DMS153 treated with DMSO at 0.1 percent for 48 hours (cell line): ENCODE measurements at regions not wholly inside any gene's neighbourhood (a gene's known extent, or its start where the extent isn't known, plus 50 kb on each side); places are given as distances from the start of the nearest gene placed in this dataset.

Source experiments
- DNase-seq: peaks from one replicate; lab custom pipeline; 2025; ENCODE audit not compliant: unreplicated experiment; lab: John Stamatoyannopoulos, UW

DNA sequence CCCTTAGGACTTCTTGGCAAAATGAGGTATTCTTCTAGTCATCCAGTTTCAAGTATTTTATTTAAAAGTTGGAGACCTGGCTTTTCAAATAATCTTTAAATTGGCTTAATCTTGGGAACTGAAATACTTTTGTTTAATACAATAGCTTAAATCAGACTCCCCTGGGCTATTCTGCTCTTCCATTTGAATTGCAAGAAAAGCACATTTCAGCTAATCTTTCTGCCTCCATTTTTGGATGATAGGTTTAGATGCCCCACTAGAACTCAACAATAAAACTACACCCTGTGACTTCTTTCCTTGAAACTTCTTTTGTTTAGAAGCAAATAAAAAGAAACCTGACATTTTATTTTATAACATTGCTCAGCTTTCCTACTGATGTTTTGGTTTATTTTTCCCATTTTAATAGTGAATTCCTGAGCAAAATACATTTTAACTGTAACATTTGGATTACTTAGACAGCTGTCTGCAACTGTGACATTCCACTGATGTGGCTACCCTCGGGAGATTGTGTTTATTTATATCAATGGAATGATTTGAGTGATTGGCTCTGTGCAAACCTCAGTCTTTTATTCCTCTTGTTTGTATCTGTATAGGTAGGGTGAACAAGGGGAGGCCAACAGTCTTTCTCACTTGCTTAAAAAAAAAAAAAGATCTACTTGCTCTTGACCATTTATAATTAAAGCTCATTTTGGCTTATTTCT is 1045.8 kb upstream of the CNTN5 start:
- DNase-seq = no peak

DNA sequence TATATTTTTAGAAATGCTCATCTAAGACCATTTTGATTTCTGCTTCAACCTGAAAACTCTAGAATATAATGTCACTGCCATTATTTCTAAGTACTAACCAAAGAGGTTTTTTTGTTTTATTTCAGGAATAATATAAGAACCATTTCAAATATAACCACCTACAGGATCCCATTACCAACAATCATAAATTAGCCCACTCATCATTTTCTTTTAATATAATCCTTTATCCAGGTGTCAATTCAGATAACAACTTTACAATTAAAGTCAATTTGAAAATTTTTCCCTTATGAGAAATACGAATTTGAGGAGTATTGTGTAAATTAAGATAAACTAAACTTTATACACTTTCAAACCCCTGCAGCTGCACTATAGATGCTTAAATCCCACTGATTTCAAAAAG is 1043.0 kb upstream of the CNTN5 start:
- DNase-seq = no peak

DNA sequence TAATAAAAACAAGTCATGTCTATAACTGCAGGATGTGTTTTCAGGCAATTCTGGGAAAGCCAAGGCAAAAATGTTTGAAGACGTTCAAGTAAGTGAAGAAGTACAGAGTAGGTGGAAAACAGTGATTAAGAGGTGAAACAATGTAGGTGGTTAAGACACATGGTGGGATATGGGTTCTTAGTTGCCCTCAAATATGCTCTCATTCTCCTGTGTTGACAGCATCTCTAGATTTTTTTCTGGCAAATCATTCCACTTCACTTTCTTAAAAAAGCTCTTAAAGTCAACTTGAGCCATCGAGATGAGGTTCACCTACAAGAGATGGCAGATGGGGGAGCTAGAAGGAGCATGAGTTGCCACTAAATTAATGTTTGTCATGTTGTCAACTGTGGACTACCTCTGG is 1041.0 kb upstream of the CNTN5 start:
- no peak for DNase-seq

DNA sequence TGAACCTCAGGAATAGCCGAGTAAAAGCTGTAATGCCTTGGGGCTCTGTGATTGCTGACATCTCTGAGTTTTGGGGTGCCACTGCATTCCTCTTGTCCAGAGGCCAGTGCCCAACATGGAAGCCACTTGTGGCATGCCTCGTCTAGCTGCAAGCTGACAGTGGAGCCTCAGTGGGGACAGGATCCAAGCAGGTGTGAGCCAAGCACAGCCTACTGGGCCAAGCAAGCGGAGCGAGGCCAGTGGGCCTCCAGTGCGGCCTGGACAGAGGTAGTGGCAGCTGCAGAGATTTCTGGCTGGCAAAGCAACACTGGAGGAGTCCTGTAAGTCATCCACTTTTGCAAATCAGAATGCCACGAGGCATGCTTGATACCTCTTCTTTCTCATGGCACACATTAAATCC is 1038.2 kb upstream of the CNTN5 start:
- DNase-seq = no peak

DNA sequence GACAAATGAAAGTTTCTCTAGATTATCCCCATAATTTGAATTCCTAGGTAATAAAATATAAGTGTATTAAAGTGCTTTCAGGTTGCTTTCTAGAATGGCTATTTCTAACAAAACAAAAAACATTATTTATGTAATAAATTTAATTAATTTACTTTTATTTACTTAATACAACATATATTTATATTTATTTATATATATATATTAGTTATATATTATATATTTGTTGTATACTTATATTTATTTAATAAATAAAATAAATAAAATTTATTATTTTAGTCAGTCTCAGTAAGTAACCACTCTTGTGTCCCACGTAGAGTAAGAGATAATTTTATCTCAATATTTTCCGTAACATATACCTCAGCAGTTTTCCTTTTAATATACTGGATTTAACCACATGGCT is 1031.6 kb upstream of the CNTN5 start:
- DNase-seq = no peak

DNA sequence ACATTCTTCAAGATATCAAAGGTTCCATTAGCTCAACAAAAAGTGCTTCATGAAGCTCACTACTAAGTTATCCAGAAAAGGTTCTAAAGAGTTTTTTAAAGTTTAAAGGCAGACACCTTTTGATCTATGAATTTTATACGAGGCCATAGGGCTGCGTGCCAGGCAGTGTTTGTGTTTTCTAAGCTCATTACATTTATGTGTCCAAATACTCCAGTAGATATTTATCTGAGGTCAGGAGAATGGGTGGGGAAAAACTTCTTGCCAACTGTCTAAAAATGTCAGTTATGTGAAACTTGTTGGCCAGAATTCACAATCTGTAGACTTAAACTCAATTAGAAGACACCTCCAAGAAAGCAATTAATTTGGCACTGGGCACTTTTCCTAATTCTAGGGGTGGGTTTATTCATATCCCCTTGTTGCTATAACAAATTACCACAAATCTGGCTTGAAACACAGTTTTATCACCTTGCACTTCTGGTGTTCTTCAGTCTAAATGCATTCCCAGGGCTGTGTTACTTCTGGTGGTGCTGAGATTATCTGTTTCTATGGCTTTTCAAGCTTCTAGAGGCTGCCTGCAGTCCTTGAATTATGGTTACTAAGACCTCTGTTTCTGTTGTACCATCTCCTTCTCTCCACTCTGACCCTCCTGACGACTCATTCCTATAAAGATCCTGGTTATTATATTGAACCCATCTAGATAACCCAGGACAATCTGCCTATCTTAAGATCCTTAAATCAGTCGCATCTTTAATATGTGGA is 1030.4 kb upstream of the CNTN5 start:
- no peak for DNase-seq

DNA sequence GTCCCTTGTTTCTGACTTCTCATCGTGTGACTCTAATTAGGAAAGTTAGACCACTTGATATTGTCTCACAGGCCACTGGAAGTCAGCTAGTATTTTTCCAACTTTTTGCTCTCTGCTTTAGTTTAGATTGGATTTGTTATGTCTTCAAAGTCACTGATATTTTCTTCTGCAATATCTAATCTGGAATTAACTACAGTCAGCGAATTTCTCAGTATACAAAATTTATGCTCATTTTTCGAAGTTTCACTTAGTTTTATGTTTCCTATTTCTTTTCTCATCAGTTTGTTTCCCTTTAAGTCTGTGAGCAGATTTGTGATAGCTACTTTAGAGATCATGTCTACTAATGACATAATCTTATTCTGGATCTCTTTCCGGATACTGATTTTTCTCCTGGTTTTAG is 1027.2 kb upstream of the CNTN5 start:
- DNase-seq = no peak

DNA sequence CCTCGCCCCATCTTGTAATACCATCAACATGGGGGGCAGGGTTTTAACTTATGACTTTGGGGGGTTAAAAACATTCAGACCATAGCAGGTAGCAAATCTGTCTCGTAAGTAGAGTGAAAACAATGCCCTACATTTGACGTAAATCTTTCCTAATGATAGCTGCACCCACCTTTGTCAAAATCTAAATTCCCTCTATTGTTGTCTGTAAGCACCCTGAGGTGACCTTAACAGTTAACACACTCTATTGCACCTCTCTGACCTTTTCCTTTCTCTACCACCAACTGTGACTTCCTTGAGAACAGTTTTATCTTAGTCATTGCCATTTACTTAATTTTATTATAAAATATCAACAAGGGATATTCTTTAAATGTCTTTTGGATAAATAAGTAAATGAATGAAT is 1024.9 kb upstream of the CNTN5 start:
- no peak for DNase-seq

DNA sequence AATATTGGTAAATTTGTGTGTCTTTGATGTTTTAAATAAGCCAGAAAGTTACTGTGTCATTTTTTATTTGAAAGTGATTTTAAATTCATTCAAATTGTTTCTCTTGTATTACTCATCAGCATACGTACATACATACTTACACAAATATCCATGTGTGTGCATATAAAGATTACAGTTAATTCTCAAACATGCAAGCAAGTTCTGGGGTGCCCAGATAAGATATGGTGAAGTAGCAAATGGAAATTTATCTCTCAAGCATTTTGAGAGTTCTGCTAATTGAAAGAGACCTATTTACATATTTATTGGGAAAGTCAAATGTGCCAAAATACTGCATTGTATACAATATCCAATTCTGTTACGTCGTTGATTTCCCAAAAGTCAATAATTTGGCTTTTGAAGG is 1024.0 kb upstream of the CNTN5 start:
- DNase-seq = no peak

DNA sequence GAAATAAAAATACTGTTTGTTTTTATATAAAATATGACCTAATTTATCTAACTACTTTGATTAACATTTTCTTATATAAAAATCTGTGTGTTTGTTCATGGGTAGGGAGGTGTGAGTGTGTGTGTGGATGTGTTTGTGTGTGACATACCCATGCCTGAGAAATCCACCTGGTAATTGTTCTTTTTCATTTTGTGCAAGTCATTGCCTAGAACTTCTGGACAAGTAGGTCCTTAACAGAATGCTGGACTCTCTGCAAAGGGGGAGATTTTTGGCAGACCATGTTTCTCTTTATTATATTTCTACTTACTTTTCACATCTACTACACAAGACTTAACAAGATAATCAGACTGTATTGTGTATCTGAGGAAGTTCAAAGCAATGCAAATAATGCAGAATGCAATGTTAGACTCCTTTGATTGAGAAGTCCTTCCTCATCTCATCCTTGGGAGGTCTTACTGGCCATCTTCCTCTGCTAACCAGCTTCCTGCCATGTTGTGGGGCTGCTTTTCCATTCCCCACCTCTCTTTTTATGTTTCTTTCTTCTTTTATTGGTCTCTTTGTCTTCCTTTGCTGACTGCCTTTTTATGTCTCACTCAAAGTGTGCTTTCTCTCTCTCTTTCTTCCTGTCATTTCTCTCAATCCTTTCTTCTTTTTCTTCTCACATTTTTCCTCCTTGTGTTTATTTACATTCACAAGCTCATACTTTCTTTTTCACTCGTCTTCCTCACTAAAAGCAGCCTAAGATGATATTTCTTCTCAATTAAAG is 1017.0 kb upstream of the CNTN5 start:
- no peak for DNase-seq

DNA sequence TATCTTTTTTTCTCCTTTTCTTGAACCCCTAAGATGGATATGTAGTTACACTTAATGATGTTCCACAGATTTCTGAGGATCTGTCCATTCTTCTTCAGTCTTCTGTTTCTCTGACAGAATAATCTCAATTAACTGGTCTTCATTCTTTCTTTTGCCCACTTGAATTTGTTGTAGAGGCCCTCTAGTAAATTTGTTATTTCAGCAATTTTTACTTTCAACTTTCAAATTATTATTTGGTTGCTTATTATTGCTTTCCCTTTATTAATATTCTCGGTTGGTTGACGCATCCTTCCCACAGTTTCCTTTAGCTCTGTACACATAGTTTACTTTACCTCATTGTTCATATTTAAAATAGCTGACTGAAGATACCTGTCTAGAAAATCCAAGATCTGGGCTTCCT is 1013.7 kb upstream of the CNTN5 start:
- no peak for DNase-seq

DNA sequence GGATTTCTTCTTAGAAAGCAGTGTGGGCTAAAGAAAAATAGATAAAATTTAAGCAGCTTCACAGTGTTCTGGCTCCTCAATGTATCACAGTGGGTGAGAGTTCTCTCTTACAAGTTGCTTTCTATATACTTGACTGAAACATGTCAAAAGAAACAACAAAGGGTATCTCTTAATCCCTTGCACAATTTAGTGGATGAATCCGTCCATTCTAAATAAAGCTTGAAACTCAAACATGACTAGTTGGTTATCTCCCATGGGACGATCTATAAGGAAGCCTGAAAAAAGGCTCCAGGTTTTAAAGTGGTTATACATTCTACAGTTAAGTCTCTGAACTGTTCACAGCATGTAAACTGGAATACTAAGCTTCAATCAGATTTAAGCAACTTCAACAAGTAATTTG is 993.1 kb upstream of the CNTN5 start:
- no peak for DNase-seq

DNA sequence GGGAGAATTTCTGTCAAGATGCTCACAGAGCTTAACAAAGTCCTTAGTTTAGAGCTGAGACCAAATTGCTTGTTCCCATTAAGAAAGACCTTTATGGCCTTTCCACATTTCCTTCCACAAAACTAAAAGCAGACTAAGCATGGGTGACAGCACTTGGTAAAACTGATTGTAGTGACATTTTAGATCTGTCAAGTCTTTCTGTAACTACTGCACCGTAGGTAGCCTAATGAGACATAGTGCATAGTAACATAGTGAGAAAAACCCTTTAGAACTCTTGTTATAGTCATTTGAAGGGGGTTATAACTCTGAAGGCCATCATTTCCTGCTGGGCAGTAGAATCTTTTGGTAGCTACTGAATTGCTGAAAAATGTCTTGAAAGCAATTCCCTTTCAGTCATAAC is 990.9 kb upstream of the CNTN5 start:
- no peak for DNase-seq

DNA sequence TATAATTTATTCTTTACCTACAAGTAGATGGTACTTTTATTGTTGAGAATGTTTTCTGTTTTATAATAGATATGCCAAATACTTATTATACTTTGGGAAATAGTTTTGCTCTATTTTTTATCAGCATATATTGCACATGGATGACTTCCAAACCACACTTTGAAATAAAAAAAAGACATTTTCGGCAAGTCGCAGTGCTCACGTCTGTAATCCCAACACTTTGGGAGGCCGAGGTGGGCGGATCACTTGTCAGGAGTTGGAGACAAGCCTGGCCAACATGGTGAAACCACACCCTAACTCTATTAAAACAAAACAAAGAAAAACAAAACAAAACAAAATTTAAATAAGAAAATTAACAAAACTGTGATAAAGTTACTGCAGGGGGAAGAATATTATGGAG is 983.9 kb upstream of the CNTN5 start:
- no peak for DNase-seq

DNA sequence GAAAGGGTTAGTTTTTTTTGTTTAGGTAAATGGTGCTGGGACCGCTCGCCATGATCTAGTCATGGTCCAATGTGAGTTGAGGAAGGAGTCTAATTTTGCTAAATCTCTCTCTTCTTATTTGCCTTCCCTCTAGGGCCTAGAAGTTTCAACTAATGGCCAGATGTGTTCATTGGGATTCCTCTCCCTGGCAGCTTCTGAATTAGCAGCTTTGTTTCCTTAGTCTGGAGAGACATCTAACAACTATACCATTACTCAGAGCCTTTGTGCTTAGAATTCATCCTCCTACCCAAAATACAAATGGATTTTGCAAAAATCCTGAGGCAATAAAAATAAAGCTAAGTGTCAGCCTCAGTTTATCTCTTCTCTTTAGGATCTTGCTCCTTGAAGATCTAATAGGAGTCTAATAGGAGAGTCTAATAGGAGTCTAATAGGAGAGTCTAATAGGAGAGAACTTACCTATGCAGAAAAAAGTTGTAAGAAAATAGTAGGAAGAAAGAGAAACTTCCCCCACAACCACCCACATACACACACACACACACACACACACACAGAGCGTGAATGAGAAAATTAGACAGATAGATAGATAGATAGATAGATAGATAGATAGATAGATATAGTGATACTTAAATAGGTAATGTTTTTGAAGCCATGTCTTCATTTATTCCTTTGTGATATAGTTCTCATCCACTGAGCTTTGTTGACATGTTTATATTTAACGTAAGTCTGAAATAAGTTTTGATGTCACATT is 980.5 kb upstream of the CNTN5 start:
- DNase-seq = no peak

DNA sequence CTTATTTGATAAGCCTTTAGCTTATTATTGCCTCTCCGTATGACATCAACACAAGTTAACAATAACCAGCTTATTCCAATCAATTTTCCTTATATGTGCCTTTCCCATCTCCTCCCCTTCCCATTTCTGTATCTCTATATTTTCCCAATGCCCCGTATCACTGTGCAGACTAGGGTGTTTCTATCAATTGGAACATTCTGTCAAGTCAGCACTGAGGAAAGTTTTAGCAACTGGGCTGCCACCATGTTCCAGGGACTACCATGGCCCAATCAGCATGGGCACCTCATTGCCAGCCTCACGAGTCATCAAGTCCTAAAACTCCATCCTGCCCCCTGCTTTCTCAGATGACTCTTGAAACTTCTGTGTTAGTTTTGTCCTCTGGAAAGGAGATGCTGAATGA is 973.1 kb upstream of the CNTN5 start:
- DNase-seq = no peak

DNA sequence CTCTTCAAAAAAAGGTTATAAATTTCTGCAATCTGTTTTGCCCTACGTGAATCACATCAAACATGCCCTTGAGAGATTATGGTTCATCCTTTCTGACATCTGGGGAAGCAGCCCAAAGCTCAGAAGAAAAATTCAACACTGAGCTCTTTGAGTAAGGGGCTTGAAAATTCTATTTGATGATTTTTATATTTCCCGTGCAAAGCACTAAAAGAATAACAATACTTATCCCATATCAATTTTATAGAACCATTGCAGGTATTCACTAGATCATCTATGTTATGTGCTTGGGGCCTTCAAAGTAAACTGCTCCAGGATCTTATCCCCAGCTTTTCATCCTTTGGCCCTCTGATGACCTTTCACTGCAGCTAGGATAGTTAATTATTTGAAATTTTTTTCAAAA is 966.9 kb upstream of the CNTN5 start:
- DNase-seq = no peak

DNA sequence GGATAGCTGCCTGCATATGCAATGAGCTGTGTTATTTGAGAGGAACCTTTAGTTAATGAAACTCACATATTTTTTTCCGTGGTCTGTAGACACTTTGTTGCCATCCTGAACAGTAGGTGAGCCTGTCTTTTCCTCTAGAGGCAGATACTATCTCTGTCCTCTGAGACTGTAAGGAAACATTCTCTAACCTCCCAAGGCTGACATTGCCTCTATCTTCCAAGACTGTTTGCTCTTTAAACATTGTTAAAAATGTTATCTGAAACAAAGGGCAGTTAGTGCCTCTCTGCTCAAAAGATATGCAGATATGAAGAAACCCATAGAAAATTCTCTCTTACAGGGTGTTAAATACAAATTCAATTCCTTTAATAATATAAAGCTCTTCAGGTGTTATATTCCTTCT is 963.8 kb upstream of the CNTN5 start:
- no peak for DNase-seq

DNA sequence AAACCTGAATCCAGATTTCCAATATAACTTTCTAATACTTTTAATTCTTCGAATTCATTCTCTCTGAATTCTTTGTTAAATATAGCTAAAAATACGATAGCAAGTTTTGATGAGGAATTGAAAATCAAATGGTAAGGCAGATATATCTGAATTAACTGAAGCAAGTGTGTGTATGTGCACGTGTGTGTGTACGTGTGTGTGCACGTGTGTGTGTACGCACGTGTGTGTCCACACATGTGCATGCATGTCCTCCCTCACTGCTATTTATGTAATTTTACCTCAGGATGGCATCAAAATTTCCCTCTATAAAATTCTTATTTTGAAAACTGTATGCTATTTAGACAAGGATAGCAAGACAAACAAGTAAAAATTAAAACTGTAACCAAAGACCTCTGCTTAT is 961.3 kb upstream of the CNTN5 start:
- no peak for DNase-seq

DNA sequence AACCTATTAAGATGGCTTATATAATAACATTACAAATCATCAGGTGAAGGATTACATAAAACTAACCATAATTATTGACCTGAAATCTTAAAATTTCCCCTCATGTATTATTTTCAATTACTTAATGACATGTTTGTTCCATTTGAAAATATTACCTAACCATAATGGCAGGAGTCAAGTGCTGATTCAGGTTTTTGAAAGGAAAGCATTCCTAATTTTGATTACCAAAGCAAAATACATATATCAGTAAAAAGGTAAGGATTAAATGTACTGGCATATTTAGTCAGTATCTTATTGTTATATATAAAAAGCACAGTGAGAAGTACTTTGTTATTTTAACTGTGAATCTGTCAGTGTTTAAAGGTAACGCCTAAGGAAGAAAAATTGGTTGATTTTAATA is 960.0 kb upstream of the CNTN5 start:
- DNase-seq = no peak

DNA sequence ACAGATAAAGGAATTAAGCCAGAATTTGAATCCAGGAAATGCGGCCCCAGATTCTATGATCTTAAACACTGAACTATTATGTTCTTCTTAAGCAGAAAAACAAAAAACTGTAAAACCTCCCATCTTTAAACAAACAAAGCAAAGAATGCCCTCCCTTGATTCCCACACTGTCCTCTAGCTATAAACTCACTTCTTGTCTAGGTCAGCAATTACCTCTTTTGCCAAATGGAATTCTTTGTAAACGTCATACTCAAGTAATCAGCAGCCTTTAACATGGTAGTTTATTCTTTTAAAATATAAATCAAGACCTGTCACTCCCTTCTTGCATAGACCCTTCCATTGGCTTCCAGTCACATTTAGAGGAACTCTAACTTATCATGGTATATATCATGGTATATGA is 958.9 kb upstream of the CNTN5 start:
- no peak for DNase-seq

DNA sequence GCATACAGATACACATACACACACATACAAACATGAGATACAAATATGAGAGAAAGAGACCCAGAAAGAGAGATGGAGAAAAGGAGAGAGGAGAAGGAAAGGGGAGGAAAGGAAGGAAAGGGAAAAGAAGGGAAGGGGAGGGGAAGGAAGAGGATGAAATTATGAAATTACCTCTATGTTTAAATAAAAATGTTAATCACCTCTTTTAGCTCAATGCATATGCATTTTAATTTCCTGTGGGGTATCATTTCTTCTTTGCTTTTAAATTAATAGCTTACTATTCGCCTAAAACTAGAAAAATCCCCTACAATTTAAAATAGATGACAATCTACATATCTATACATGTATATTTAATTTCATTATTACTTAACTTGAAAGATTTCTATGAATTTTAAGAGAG is 958.0 kb upstream of the CNTN5 start:
- DNase-seq = no peak
